ENCODE measurements at regions not wholly inside any gene's neighbourhood (a gene's known extent, or its start where the extent isn't known, plus 50 kb on each side); places are given as distances from the start of the nearest gene placed in this dataset.

- Histone ChIP-seq H3K4me3 (ENCODE audit: control insufficient read depth in 1 of 2, extremely low read depth in 1 of 2, low read length in 1 of 2) (no peak overlapping the region), H3K27ac (ENCODE audit: low read length) (no peak overlapping the region), H3K9me3 (no peaks in the 10 kb centered on the region), H3K36me3 (ENCODE audit: control insufficient read depth in 2 of 2, extremely low read depth in 1 of 2, insufficient read depth in 1 of 2, low read length in 1 of 2) (no peaks in the 10 kb centered on the region), H3K4me1 (ENCODE audit: control insufficient read depth in 1 of 2, extremely low read depth in 1 of 2, insufficient read depth in 2 of 2, low read length in 2 of 2) (no peaks in the 10 kb centered on the region), H3K27me3 (replicated peaks in 1 of 2; ENCODE audit: control insufficient read depth in 2 of 2, extremely low read depth in 1 of 2, insufficient read depth in 2 of 2, low read length in 1 of 2) (no peaks in the 10 kb centered on the region)
- no peak overlapping the region for H3K27ac Mint-ChIP-seq
- ATAC-seq (replicated peaks in 1 of 4) (no peak), DNase-seq (no peak)
- no CpG with 5 or more reads among the region's 3 CpGs for WGBS (ENCODE audit: insufficient coverage)
- ChIA-PET CTCF (no interaction called here), POLR2A (no interaction called here)
- H3K27me3 Mint-ChIP-seq = peaks cover 0 to 5% of the 10 kb centered on the region in 2 donors
- no peaks in the 10 kb centered on the region for H3K36me3 Mint-ChIP-seq
- no peaks in the 10 kb centered on the region for H3K4me1 Mint-ChIP-seq
- peaks cover 0 to 3% (median 0%) of the 10 kb centered on the region in 3 donors for H3K9me3 Mint-ChIP-seq
- no peak overlapping the region for H3K4me3 Mint-ChIP-seq
Observed at GRCh38 chr13:31517599-31517998, 221.7 kb upstream of the RXFP2 start.

- ChIA-PET CTCF (no interaction called here), POLR2A (interaction anchor here in 1 of 2 donors (0.6 kb wide), 1 partner anchor 13 kb away, joined by 4 read pairs; no protein-coding TSS in a partner anchor)
- Histone ChIP-seq H3K9me3 (no peaks in the 10 kb centered on the region), H3K27ac (ENCODE audit: low read length) (no peak overlapping the region), H3K36me3 (ENCODE audit: control insufficient read depth in 2 of 2, extremely low read depth in 1 of 2, insufficient read depth in 1 of 2, low read length in 1 of 2) (no peaks in the 10 kb centered on the region), H3K4me1 (ENCODE audit: control insufficient read depth in 1 of 2, extremely low read depth in 1 of 2, insufficient read depth in 2 of 2, low read length in 2 of 2) (no peaks in the 10 kb centered on the region), H3K27me3 (replicated peaks in 1 of 2; ENCODE audit: control insufficient read depth in 2 of 2, extremely low read depth in 1 of 2, insufficient read depth in 2 of 2, low read length in 1 of 2) (no peaks in the 10 kb centered on the region), H3K4me3 (ENCODE audit: control insufficient read depth in 1 of 2, extremely low read depth in 1 of 2, low read length in 1 of 2) (no peak overlapping the region)
- Mint-ChIP-seq H3K36me3 (no peaks in the 10 kb centered on the region), H3K4me1 (no peaks in the 10 kb centered on the region), H3K4me3 (no peak overlapping the region), H3K27me3 (peaks cover 0 to 5% of the 10 kb centered on the region in 2 donors), H3K9me3 (peaks cover 0 to 3% (median 0%) of the 10 kb centered on the region in 3 donors), H3K27ac (no peak overlapping the region)
- WGBS (ENCODE audit: insufficient coverage) = 62% methylated on average over 2 of the region's 4 CpGs
- no peak for ATAC-seq (replicated peaks in 1 of 4)
- no peak for DNase-seq
Observed at GRCh38 chr13:31518645-31519044, 220.7 kb upstream of the RXFP2 start.

GRCh38 chr13:31521435-31521834, 217.9 kb upstream of the RXFP2 start:
- CTCF ChIA-PET = no interaction called here
- POLR2A ChIA-PET = no interaction called here
- Mint-ChIP-seq H3K4me1 (no peaks in the 10 kb centered on the region), H3K27ac (no peak overlapping the region), H3K4me3 (no peak overlapping the region), H3K9me3 (peaks cover 0 to 5% (median 4%) of the 10 kb centered on the region in 3 donors), H3K36me3 (no peaks in the 10 kb centered on the region), H3K27me3 (peaks cover 0 to 8% of the 10 kb centered on the region in 2 donors)
- H3K4me1 ChIP-seq (ENCODE audit: control insufficient read depth in 1 of 2, extremely low read depth in 1 of 2, insufficient read depth in 2 of 2, low read length in 2 of 2) = no peaks in the 10 kb centered on the region
- H3K27me3 ChIP-seq (replicated peaks in 1 of 2; ENCODE audit: control insufficient read depth in 2 of 2, extremely low read depth in 1 of 2, insufficient read depth in 2 of 2, low read length in 1 of 2) = no peaks in the 10 kb centered on the region
- no peak overlapping the region for H3K4me3 ChIP-seq (ENCODE audit: control insufficient read depth in 1 of 2, extremely low read depth in 1 of 2, low read length in 1 of 2)
- ATAC-seq (replicated peaks in 1 of 4) = no peak
- H3K9me3 ChIP-seq = no peaks in the 10 kb centered on the region
- no peaks in the 10 kb centered on the region for H3K36me3 ChIP-seq (ENCODE audit: control insufficient read depth in 2 of 2, extremely low read depth in 1 of 2, insufficient read depth in 1 of 2, low read length in 1 of 2)
- H3K27ac ChIP-seq (ENCODE audit: low read length) = no peak overlapping the region
- no peak for DNase-seq

- no peak overlapping the region for H3K27ac ChIP-seq (ENCODE audit: low read length)
- H3K27ac Mint-ChIP-seq = no peak overlapping the region
- no CpG with 5 or more reads among the region's 1 CpG for WGBS (ENCODE audit: insufficient coverage)
- H3K4me3 ChIP-seq (ENCODE audit: control insufficient read depth in 1 of 2, extremely low read depth in 1 of 2, low read length in 1 of 2) = no peak overlapping the region
- no peak overlapping the region for H3K4me3 Mint-ChIP-seq
- ChIA-PET CTCF (no interaction called here), POLR2A (no interaction called here)
- H3K27me3 Mint-ChIP-seq = peaks cover 0 to 8% of the 10 kb centered on the region in 2 donors
- DNase-seq (no peak), ATAC-seq (replicated peaks in 1 of 4) (no peak)
- peaks cover 0 to 5% (median 4%) of the 10 kb centered on the region in 3 donors for H3K9me3 Mint-ChIP-seq
- no peaks in the 10 kb centered on the region for H3K4me1 ChIP-seq (ENCODE audit: control insufficient read depth in 1 of 2, extremely low read depth in 1 of 2, insufficient read depth in 2 of 2, low read length in 2 of 2)
- no peaks in the 10 kb centered on the region for H3K27me3 ChIP-seq (replicated peaks in 1 of 2; ENCODE audit: control insufficient read depth in 2 of 2, extremely low read depth in 1 of 2, insufficient read depth in 2 of 2, low read length in 1 of 2)
- H3K36me3 ChIP-seq (ENCODE audit: control insufficient read depth in 2 of 2, extremely low read depth in 1 of 2, insufficient read depth in 1 of 2, low read length in 1 of 2) = no peaks in the 10 kb centered on the region
- H3K4me1 Mint-ChIP-seq = no peaks in the 10 kb centered on the region
- H3K9me3 ChIP-seq = no peaks in the 10 kb centered on the region
- H3K36me3 Mint-ChIP-seq = no peaks in the 10 kb centered on the region
Observed at GRCh38 chr13:31522396-31522795, 216.9 kb upstream of the RXFP2 start.

GRCh38 chr13:31528176-31528575, 211.2 kb upstream of the RXFP2 start:
- no peaks in the 10 kb centered on the region for H3K36me3 Mint-ChIP-seq
- ATAC-seq (replicated peaks in 1 of 4) (no peak), DNase-seq (no peak)
- H3K9me3 ChIP-seq = no peaks in the 10 kb centered on the region
- peaks cover 1 to 4% of the 10 kb centered on the region in 2 donors for H3K27me3 Mint-ChIP-seq
- peaks cover 0 to 9% (median 8%) of the 10 kb centered on the region in 3 donors for H3K9me3 Mint-ChIP-seq
- H3K27me3 ChIP-seq (replicated peaks in 1 of 2; ENCODE audit: control insufficient read depth in 2 of 2, extremely low read depth in 1 of 2, insufficient read depth in 2 of 2, low read length in 1 of 2) = no peaks in the 10 kb centered on the region
- no peak overlapping the region for H3K27ac ChIP-seq (ENCODE audit: low read length)
- H3K4me1 ChIP-seq (ENCODE audit: control insufficient read depth in 1 of 2, extremely low read depth in 1 of 2, insufficient read depth in 2 of 2, low read length in 2 of 2) = no peaks in the 10 kb centered on the region
- ChIA-PET CTCF (no interaction called here), POLR2A (no interaction called here)
- H3K4me3 ChIP-seq (ENCODE audit: control insufficient read depth in 1 of 2, extremely low read depth in 1 of 2, low read length in 1 of 2) = no peak overlapping the region
- H3K27ac Mint-ChIP-seq = no peak overlapping the region
- H3K36me3 ChIP-seq (ENCODE audit: control insufficient read depth in 2 of 2, extremely low read depth in 1 of 2, insufficient read depth in 1 of 2, low read length in 1 of 2) = no peaks in the 10 kb centered on the region
- H3K4me1 Mint-ChIP-seq = no peaks in the 10 kb centered on the region
- 49% methylated on average over 2 of the region's 3 CpGs for WGBS (ENCODE audit: insufficient coverage)
- no peak overlapping the region for H3K4me3 Mint-ChIP-seq

- H3K4me1 Mint-ChIP-seq = no peaks in the 10 kb centered on the region
- H3K36me3 Mint-ChIP-seq = no peaks in the 10 kb centered on the region
- H3K27ac Mint-ChIP-seq = no peak overlapping the region
- ATAC-seq (replicated peaks in 1 of 4) (no peak), DNase-seq (no peak)
- WGBS (ENCODE audit: insufficient coverage) = no CpG with 5 or more reads among the region's 1 CpG
- H3K4me3 Mint-ChIP-seq = no peak overlapping the region
- Histone ChIP-seq H3K4me1 (ENCODE audit: control insufficient read depth in 1 of 2, extremely low read depth in 1 of 2, insufficient read depth in 2 of 2, low read length in 2 of 2) (no peaks in the 10 kb centered on the region), H3K36me3 (ENCODE audit: control insufficient read depth in 2 of 2, extremely low read depth in 1 of 2, insufficient read depth in 1 of 2, low read length in 1 of 2) (no peaks in the 10 kb centered on the region), H3K27me3 (replicated peaks in 1 of 2; ENCODE audit: control insufficient read depth in 2 of 2, extremely low read depth in 1 of 2, insufficient read depth in 2 of 2, low read length in 1 of 2) (no peaks in the 10 kb centered on the region), H3K9me3 (no peaks in the 10 kb centered on the region), H3K4me3 (ENCODE audit: control insufficient read depth in 1 of 2, extremely low read depth in 1 of 2, low read length in 1 of 2) (no peak overlapping the region), H3K27ac (ENCODE audit: low read length) (no peak overlapping the region)
- peaks cover 0 to 9% (median 9%) of the 10 kb centered on the region in 3 donors for H3K9me3 Mint-ChIP-seq
- POLR2A ChIA-PET = no interaction called here
- CTCF ChIA-PET = no interaction called here
- H3K27me3 Mint-ChIP-seq = peaks cover 1 to 4% of the 10 kb centered on the region in 2 donors
Observed at GRCh38 chr13:31528758-31529157, 210.6 kb upstream of the RXFP2 start.

GRCh38 chr13:31530922-31531321, 208.4 kb upstream of the RXFP2 start:
- Histone ChIP-seq H3K27me3 (replicated peaks in 1 of 2; ENCODE audit: control insufficient read depth in 2 of 2, extremely low read depth in 1 of 2, insufficient read depth in 2 of 2, low read length in 1 of 2) (peaks cover 0 to 2% of the 10 kb centered on the region in 2 experiments), H3K9me3 (no peaks in the 10 kb centered on the region), H3K4me3 (ENCODE audit: control insufficient read depth in 1 of 2, extremely low read depth in 1 of 2, low read length in 1 of 2) (no peak overlapping the region), H3K36me3 (ENCODE audit: control insufficient read depth in 2 of 2, extremely low read depth in 1 of 2, insufficient read depth in 1 of 2, low read length in 1 of 2) (no peaks in the 10 kb centered on the region), H3K4me1 (ENCODE audit: control insufficient read depth in 1 of 2, extremely low read depth in 1 of 2, insufficient read depth in 2 of 2, low read length in 2 of 2) (no peaks in the 10 kb centered on the region), H3K27ac (ENCODE audit: low read length) (no peak overlapping the region)
- DNase-seq = no peak
- Mint-ChIP-seq H3K27me3 (peaks cover 0 to 1% of the 10 kb centered on the region in 2 donors), H3K9me3 (peaks cover 0 to 5% (median 4%) of the 10 kb centered on the region in 3 donors), H3K4me1 (no peaks in the 10 kb centered on the region), H3K27ac (no peak overlapping the region), H3K4me3 (no peak overlapping the region), H3K36me3 (no peaks in the 10 kb centered on the region)
- ChIA-PET CTCF (no interaction called here), POLR2A (interaction anchor here in 1 of 2 donors (0.8 kb wide), 1 partner anchor 43 kb away, joined by 8 read pairs; no protein-coding TSS in a partner anchor)
- WGBS (ENCODE audit: insufficient coverage) = 95% methylated on average over 3 of the region's 4 CpGs
- no peak for ATAC-seq (replicated peaks in 1 of 4)
